Skeletal muscle tissue (tissue), 3 donors: ENCODE measurements at regions not wholly inside any gene's neighbourhood (a gene's known extent, or its start where the extent isn't known, plus 50 kb on each side); places are given as distances from the start of the nearest gene placed in this dataset.

ENCODE experiments used
- H3K27ac ChIP-seq: one replicate; pipeline ENCODE4 v1.7.0; 2013; ENCODE audit warnings: mild to moderate bottlenecking, low read depth, low read length, inconsistent platforms
- H3K27me3 ChIP-seq, 3 donors: one replicate each; pipeline ENCODE4 v1.7.0; 2013; ENCODE audit warnings: low read length in 3 of 3; ENCODE audit not compliant: control insufficient read depth in 3 of 3, insufficient read depth in 3 of 3
- H3K36me3 ChIP-seq, 3 donors: one replicate each; pipeline ENCODE4 v1.7.0; 2013; ENCODE audit warnings: low read length in 3 of 3; ENCODE audit not compliant: control insufficient read depth in 3 of 3, insufficient read depth in 3 of 3
- H3K4me1 ChIP-seq, 3 donors: one replicate each; pipeline ENCODE4 v1.7.0; 2013; ENCODE audit warnings: low read length in 3 of 3, mild to moderate bottlenecking in 3 of 3; ENCODE audit not compliant: control insufficient read depth in 3 of 3, insufficient read depth in 3 of 3
- H3K4me3 ChIP-seq, 3 donors: one replicate each; pipeline ENCODE4 v1.7.0; 2013; ENCODE audit warnings: low read length in 3 of 3
- H3K9ac ChIP-seq, 3 donors: one replicate each; pipeline ENCODE4 v1.7.0; 2013; ENCODE audit warnings: low read length in 3 of 3, mild to moderate bottlenecking in 3 of 3, moderate library complexity in 2 of 3, low read depth in 1 of 3
- H3K9me3 ChIP-seq, 3 donors: one replicate each; pipeline ENCODE4 v1.7.0; 2013; ENCODE audit warnings: low read length in 3 of 3; ENCODE audit not compliant: control insufficient read depth in 3 of 3
- donor health status: Osteomylitis.

DNA sequence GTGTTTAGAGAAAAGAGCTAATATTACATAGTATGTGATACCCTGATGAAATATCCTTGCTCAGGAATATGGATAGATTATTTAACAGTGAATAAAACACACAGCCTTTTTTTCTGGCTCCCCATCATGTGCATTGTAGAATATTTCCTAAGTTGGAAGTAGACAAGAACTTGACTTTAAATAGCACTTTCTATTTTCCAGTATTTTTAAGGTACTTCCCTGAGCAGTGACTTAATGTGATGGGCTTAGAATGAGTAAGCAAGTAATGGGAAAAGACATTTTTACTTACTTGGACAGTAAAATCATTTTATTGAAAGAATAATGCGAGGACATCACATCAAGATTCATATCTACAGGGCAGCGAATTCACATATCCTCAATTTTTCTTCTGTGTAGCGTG lies 176.7 kb upstream of the SLC8A1 start:
- Histone ChIP-seq H3K27ac (no peak overlapping the region), H3K36me3 (no peaks in the 10 kb centered on the region), H3K4me1 (no peaks in the 10 kb centered on the region), H3K27me3 (no peaks in the 10 kb centered on the region), H3K4me3 (no peak overlapping the region), H3K9me3 (no peaks in the 10 kb centered on the region), H3K9ac (no peak overlapping the region)

DNA sequence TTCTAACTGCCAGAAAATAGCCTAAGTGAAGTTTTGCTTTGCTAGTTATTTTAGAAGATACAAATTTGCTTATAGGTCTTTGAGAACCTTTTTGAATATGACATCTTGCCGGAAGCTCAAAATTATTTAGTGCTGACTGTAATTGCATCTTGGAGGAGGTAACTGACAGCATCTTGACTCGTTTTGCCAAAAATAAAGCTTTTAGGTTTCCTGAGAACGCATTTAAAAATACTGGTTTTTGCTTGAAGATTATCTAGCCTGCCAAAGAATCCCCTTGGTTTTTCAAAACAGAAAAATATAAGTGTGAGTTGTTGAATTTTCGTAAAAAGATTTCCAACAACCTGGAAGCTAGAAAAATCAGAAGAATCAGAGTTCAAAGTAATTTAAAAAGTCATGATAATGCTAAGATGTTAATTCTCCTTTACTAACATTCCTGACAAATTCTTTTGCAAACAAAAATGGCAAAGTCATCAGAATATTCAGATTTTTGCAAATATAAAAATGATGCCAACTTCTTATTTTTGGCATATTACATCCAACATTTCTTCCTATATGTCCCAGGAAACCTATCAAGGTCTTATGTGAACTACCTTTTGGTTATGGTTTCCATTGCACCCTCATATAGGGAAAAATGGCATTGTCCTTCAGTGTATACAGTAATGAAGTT lies 178.0 kb upstream of the SLC8A1 start:
- Histone ChIP-seq H3K36me3 (no peaks in the 10 kb centered on the region), H3K27me3 (no peaks in the 10 kb centered on the region), H3K9me3 (no peaks in the 10 kb centered on the region), H3K27ac (no peak overlapping the region), H3K4me3 (no peak overlapping the region), H3K4me1 (no peaks in the 10 kb centered on the region), H3K9ac (no peak overlapping the region)

DNA sequence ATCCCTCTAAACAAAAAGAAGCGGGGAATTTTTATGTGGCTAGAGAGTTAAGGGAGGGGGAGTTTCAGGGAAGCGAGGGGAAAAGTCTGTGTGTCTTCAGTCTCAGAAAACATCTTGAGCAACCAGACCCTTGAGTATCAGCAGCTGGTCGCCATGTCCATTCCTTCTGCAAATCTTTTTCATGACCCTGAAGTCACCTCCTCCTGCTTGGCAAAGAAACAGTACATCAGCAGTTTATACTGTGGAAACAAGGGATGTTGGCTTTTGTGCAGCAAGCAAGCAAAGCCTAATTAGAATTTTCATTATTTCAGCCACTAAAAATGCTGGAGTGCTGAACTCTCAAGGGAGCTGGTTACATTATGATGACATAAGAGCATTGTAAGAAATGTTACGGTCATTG lies 187.4 kb upstream of the SLC8A1 start:
- H3K4me3 ChIP-seq, result no peak overlapping the region
- H3K27ac ChIP-seq, result no peak overlapping the region
- no peaks in the 10 kb centered on the region for H3K4me1 ChIP-seq
- no peak overlapping the region for H3K9ac ChIP-seq
- H3K9me3 ChIP-seq, result no peaks in the 10 kb centered on the region
- no peaks in the 10 kb centered on the region for H3K36me3 ChIP-seq
- no peaks in the 10 kb centered on the region for H3K27me3 ChIP-seq

DNA sequence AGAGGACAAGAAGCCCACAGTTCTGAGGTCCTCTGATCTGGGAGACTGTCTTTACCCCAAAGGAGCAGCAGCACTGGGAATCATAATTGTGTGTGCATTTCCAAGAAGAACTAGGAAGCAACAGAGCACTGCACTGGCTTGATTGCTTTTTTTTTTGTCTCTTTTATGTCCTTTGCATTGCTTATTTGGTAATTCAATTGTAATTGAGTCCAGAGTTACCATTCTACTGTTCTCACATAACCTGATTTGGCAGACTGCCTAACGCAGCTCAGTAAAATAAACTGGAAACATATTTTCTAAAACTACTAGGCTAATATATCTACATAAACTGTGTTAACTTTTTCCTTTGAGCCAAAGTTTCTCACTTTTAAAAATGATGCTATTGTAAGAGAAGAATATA lies 190.3 kb upstream of the SLC8A1 start:
- H3K36me3 ChIP-seq, result no peaks in the 10 kb centered on the region
- no peak overlapping the region for H3K9ac ChIP-seq
- H3K27ac ChIP-seq, result no peak overlapping the region
- no peak overlapping the region for H3K4me3 ChIP-seq
- no peaks in the 10 kb centered on the region for H3K4me1 ChIP-seq
- H3K27me3 ChIP-seq, result no peaks in the 10 kb centered on the region
- no peaks in the 10 kb centered on the region for H3K9me3 ChIP-seq

DNA sequence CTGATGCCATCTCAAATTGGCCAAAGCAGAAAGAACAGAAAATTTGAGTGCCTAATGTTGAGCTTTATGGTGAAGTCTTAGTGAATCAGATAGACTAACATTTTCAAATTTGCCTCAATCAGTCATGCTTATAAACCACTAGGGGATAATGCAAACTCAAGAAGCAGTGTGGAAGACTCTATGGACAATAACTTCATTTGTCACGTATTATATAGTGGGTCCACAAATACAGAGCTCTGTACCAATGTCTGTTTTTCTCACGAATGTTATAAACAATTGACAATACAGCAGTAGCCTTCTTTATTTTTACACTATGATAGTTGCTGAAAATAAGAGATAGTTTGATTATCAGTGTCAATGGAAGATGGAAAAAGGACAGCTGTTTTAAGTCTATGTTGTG lies 190.8 kb upstream of the SLC8A1 start:
- Histone ChIP-seq H3K27me3 (no peaks in the 10 kb centered on the region), H3K9me3 (no peaks in the 10 kb centered on the region), H3K9ac (no peak overlapping the region), H3K27ac (no peak overlapping the region), H3K4me1 (no peaks in the 10 kb centered on the region), H3K36me3 (no peaks in the 10 kb centered on the region), H3K4me3 (no peak overlapping the region)

DNA sequence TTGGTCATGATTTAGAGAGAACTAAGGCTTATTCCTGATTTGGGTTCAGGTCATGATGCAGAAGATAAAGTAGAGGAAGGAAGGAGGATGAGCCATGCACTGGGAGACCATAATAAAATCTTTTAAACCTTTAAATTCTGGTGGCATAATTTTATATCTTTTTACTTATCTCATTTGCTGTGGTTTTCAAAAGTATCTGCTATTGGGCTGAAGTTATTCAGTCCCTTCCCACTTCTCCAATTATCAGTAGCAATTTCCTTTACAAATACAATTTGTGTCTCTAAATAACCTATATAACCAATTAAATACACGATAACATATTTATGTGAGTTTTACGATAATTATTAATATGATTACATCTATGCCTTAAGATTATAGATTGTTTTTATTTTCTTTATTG lies 194.8 kb upstream of the SLC8A1 start:
- Histone ChIP-seq H3K4me3 (no peak overlapping the region), H3K4me1 (no peaks in the 10 kb centered on the region), H3K27me3 (no peaks in the 10 kb centered on the region), H3K9ac (no peak overlapping the region), H3K36me3 (no peaks in the 10 kb centered on the region), H3K9me3 (no peaks in the 10 kb centered on the region), H3K27ac (no peak overlapping the region)

DNA sequence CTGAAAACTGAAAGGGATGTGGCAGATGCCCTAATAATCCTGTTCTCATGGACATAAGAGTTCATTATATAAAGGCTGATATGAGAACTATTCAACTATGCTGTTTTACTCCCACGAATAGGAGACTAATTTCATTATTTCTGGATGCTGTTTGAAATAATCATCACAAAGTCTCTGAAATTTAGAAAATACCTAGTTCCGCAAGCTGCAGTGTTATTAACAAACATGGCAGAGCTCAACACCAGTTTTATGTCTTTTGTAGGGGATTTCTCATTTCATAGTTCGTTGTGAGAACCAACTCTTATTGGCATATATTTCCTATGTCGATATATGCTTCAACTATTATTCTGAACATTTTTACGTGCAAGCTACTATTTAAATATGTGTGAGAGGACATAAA lies 200.3 kb upstream of the SLC8A1 start:
- Histone ChIP-seq H3K27me3 (no peaks in the 10 kb centered on the region), H3K27ac (no peak overlapping the region), H3K36me3 (no peaks in the 10 kb centered on the region), H3K9ac (no peak overlapping the region), H3K9me3 (no peaks in the 10 kb centered on the region), H3K4me1 (no peaks in the 10 kb centered on the region), H3K4me3 (no peak overlapping the region)

DNA sequence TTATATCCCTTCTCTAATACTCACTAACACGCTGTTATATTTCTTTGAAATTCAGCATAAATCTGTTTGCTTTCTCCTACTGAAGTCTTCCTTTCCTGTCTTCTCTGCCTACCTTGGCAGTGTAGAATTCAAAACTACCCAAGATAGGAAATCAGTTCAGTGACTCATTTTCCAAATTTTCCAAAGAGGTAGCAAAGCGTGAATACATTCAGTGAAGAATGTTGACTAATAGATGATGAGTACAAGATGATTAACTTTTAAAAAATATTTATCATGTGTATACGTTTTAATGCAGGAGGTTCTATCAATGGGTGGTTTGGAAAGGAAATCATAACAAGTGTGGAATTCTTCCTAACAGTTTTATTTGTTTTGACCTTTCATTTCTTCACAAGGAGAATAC lies 201.9 kb upstream of the SLC8A1 start:
- Histone ChIP-seq H3K27ac (no peak overlapping the region), H3K36me3 (no peaks in the 10 kb centered on the region), H3K9ac (no peak overlapping the region), H3K9me3 (no peaks in the 10 kb centered on the region), H3K4me1 (no peaks in the 10 kb centered on the region), H3K4me3 (no peak overlapping the region), H3K27me3 (no peaks in the 10 kb centered on the region)

DNA sequence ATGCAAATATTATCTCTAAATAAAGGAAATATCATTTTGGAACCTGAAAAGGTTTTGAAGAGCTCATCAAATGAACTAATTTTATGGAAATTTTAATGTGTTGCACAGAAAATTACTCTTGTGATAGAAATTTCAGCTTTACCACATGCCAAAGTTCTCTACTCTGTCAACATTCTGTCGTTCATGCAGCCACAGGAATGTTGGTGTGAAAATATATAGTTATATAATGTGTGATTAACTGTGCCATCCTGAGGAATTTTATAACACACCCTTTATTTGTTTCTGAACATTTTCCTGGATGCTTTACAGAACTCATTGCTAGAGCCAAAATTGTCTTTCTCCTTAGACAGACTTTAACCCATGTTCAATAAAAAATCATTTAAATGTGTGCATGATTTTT lies 202.5 kb upstream of the SLC8A1 start:
- Histone ChIP-seq H3K4me1 (no peaks in the 10 kb centered on the region), H3K4me3 (no peak overlapping the region), H3K36me3 (no peaks in the 10 kb centered on the region), H3K27ac (no peak overlapping the region), H3K27me3 (no peaks in the 10 kb centered on the region), H3K9ac (no peak overlapping the region), H3K9me3 (no peaks in the 10 kb centered on the region)

DNA sequence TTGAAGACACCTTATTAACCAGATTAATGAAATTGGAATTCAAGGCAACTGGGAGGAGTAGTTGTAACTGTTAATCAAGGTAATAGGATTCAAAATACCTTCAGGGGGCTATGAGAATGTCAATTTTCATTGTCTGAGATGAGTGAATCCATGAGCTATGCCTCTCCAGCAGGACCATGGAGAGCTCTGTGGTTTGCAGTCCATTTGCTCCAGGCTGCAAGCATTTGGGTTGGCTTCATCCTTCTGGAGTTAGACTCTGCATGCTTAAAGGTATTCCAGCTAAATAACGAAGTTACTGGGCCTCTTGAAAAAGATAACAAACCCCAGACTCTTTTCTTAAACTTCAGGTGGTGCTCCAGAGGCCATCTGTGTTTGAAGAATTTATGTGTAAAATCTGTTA lies 207.1 kb upstream of the SLC8A1 start:
- H3K27me3 ChIP-seq, result no peaks in the 10 kb centered on the region
- H3K9me3 ChIP-seq, result no peaks in the 10 kb centered on the region
- no peak overlapping the region for H3K27ac ChIP-seq
- H3K4me1 ChIP-seq, result no peaks in the 10 kb centered on the region
- no peak overlapping the region for H3K9ac ChIP-seq
- no peaks in the 10 kb centered on the region for H3K36me3 ChIP-seq
- H3K4me3 ChIP-seq, result no peak overlapping the region
